ENCODE measurements at regions not wholly inside any gene's neighbourhood (a gene's known extent, or its start where the extent isn't known, plus 50 kb on each side); places are given as distances from the start of the nearest gene placed in this dataset.
A peak's percentile ranks its signal among the peaks of the same experiment; 100 is the strongest.

DNA sequence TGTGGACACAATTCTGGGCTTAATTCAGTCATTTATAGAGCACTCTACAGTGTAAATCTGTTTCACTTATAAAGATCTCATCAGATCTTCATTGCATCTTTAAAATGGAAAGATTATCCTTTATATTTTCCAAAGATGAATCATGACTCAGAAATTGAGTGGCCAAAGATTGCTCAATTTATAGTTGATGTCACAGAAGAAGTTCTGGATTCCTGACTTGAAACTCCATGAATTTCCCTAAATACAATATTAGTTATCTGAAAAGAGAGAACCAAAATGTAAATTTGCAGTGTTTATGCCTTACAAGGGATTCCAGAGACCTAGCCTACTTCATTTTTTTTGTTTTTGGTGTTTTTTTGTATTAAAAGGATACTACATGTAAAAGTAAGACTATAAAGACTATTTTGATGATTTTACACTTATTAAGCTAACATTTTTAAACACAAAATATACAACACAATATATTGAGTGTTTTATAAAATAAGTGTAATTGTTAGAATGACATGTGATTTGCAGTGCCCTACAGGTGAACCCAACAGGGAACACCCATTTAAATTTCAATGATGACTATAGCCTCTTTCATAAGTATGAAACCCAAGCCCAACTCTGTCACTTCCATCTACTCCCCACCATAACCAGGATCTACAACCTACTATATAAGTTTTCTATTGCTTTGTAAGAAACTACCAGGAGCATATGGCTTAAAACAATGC, 183.5 kb downstream of the PCDH7 start:
- H3K9ac ChIP-seq (ENCODE audit: low read length in 3 of 3), result no peak overlapping the region
- intact Hi-C loops (cut with DNase I), result no loop called here
- H3K4me1 ChIP-seq (ENCODE audit: control insufficient read depth in 2 of 3, insufficient read depth in 2 of 3, low read depth in 1 of 3, low read length in 3 of 3), result peaks cover 0 to 6% (median 0%) of the 10 kb centered on the region in 3 donors
- H3K9me3 ChIP-seq (ENCODE audit: control insufficient read depth in 2 of 3, insufficient read depth in 1 of 3, low read length in 3 of 3), result no peaks in the 10 kb centered on the region
- DNase-seq, result no peak
- H3K27ac ChIP-seq (ENCODE audit: low read depth in 2 of 2, low read length in 2 of 2), result no peak overlapping the region
- no peaks in the 10 kb centered on the region for H3K27me3 ChIP-seq (ENCODE audit: control insufficient read depth, insufficient read depth, low read length)
- no peaks in the 10 kb centered on the region for H3K36me3 ChIP-seq (ENCODE audit: control insufficient read depth in 2 of 3, insufficient read depth in 3 of 3, low read length in 3 of 3)
- no peak for TF ChIP-seq CTCF (IDR thresholded peaks at IDR 0.05; ENCODE audit: borderline replicate concordance, extremely low read depth, insufficient read depth)
- peak; percentile 19 for FAIRE-seq
- no peak overlapping the region for H3K4me3 ChIP-seq (ENCODE audit: low read length in 3 of 3)

GRCh38 chr4:30904215-30904555, 184.0 kb downstream of the PCDH7 start:
- Histone ChIP-seq H3K4me1 (ENCODE audit: control insufficient read depth in 2 of 3, insufficient read depth in 2 of 3, low read depth in 1 of 3, low read length in 3 of 3) (peaks cover 0 to 6% (median 0%) of the 10 kb centered on the region in 3 donors), H3K9me3 (ENCODE audit: control insufficient read depth in 2 of 3, insufficient read depth in 1 of 3, low read length in 3 of 3) (no peaks in the 10 kb centered on the region), H3K9ac (ENCODE audit: low read length in 3 of 3) (no peak overlapping the region), H3K4me3 (ENCODE audit: low read length in 3 of 3) (no peak overlapping the region), H3K36me3 (ENCODE audit: control insufficient read depth in 2 of 3, insufficient read depth in 3 of 3, low read length in 3 of 3) (no peaks in the 10 kb centered on the region), H3K27me3 (ENCODE audit: control insufficient read depth, insufficient read depth, low read length) (no peaks in the 10 kb centered on the region), H3K27ac (ENCODE audit: low read depth in 2 of 2, low read length in 2 of 2) (no peak overlapping the region)
- DNase-seq (no peak), FAIRE-seq (no peak)
- intact Hi-C loops (cut with DNase I), result no loop called here
- TF ChIP-seq CTCF (IDR thresholded peaks at IDR 0.05; ENCODE audit: borderline replicate concordance, extremely low read depth, insufficient read depth), result no peak

DNA sequence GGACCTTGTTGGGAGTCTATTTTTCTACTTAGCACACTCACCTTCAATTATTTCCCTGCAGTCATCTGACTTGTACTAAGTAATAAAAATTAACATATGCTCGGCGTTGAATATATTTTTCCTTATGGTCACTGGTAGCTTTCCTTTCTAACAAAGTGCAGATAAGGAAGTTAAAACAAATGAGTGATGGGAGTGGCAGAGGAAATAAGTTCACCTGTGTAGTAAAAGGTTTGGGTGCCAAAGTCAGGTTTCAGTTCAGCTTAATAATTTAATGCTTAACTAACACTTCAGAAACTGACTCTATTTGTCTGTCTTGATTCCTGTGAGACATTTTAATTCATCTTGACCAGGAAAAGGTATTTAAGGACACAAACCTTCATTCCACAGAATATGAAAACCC, 184.4 kb downstream of the PCDH7 start:
- Histone ChIP-seq H3K9me3 (ENCODE audit: control insufficient read depth in 2 of 3, insufficient read depth in 1 of 3, low read length in 3 of 3) (no peaks in the 10 kb centered on the region), H3K36me3 (ENCODE audit: control insufficient read depth in 2 of 3, insufficient read depth in 3 of 3, low read length in 3 of 3) (no peaks in the 10 kb centered on the region), H3K27ac (ENCODE audit: low read depth in 2 of 2, low read length in 2 of 2) (no peak overlapping the region), H3K9ac (ENCODE audit: low read length in 3 of 3) (no peak overlapping the region), H3K27me3 (ENCODE audit: control insufficient read depth, insufficient read depth, low read length) (no peaks in the 10 kb centered on the region), H3K4me1 (ENCODE audit: control insufficient read depth in 2 of 3, insufficient read depth in 2 of 3, low read depth in 1 of 3, low read length in 3 of 3) (peaks cover 0 to 6% (median 0%) of the 10 kb centered on the region in 3 donors), H3K4me3 (ENCODE audit: low read length in 3 of 3) (no peak overlapping the region)
- intact Hi-C loops (cut with DNase I), result no loop called here
- FAIRE-seq (no peak), DNase-seq (no peak)
- no peak for TF ChIP-seq CTCF (IDR thresholded peaks at IDR 0.05; ENCODE audit: borderline replicate concordance, extremely low read depth, insufficient read depth)

All from kidney (tissue), 13 donors.